HG03565 (cell line): ENCODE measurements at regions not wholly inside any gene's neighbourhood (a gene's known extent, or its start where the extent isn't known, plus 50 kb on each side); places are given as distances from the start of the nearest gene placed in this dataset.
"Not testable (repeated sequence)": the region's sequence is repeated elsewhere in the genome, so short reads cannot be mapped to it uniquely, and the experiment has no call there.

Experiments
- ATAC-seq: cut with Tn5 transposase; IDR thresholded peaks from one replicate; pipeline ENCODE4 v1.9.1; 2021; ENCODE audit warnings: mild to moderate bottlenecking, moderate library complexity; ENCODE audit not compliant: unreplicated experiment

GRCh38 chr2:38483776-38484501 is 106.9 kb upstream of the ATL2 start:
- no peak for ATAC-seq

GRCh38 chr2:38482710-38483109 is 105.6 kb upstream of the ATL2 start:
- not testable (repeated sequence) for ATAC-seq

GRCh38 chr2:38480617-38481016 is 103.5 kb upstream of the ATL2 start:
- no peak for ATAC-seq

GRCh38 chr2:38477006-38477405 is 99.9 kb upstream of the ATL2 start:
- no peak for ATAC-seq

- ATAC-seq = no peak
These were observed 98.5 kb upstream of the ATL2 start for GRCh38 chr2:38475567-38475881.

GRCh38 chr2:38474715-38475566 is 97.9 kb upstream of the ATL2 start:
- no peak for ATAC-seq

GRCh38 chr2:38474021-38474456 is 97.0 kb upstream of the ATL2 start:
- ATAC-seq = no peak

GRCh38 chr2:38473333-38474005 is 96.4 kb upstream of the ATL2 start:
- ATAC-seq = no peak

- no peak for ATAC-seq
These were observed 93.0 kb upstream of the ATL2 start for GRCh38 chr2:38470115-38470514.

- no peak for ATAC-seq
These were observed 90.8 kb upstream of the ATL2 start for GRCh38 chr2:38467768-38468455.

GRCh38 chr2:38466876-38467767 is 90.0 kb upstream of the ATL2 start:
- no peak for ATAC-seq

GRCh38 chr2:38466409-38466808 is 89.3 kb upstream of the ATL2 start:
- ATAC-seq = no peak

- peak; percentile 54 for ATAC-seq
These were observed 88.7 kb upstream of the ATL2 start for GRCh38 chr2:38465789-38466127.

GRCh38 chr2:38464971-38465788 is 88.1 kb upstream of the ATL2 start:
- no peak for ATAC-seq

GRCh38 chr2:38463752-38464151 is 86.7 kb upstream of the ATL2 start:
- no peak for ATAC-seq

GRCh38 chr2:38462121-38462661 is 85.1 kb upstream of the ATL2 start:
- no peak for ATAC-seq

- ATAC-seq = no peak
These were observed 84.4 kb upstream of the ATL2 start for GRCh38 chr2:38461470-38461869.

- ATAC-seq = no peak
These were observed 83.2 kb upstream of the ATL2 start for GRCh38 chr2:38460313-38460712.

- ATAC-seq = no peak
These were observed 77.0 kb upstream of the ATL2 start for GRCh38 chr2:38454081-38454480.
